ENCODE measurements at regions not wholly inside any gene's neighbourhood (a gene's known extent, or its start where the extent isn't known, plus 50 kb on each side); places are given as distances from the start of the nearest gene placed in this dataset.

GRCh38 chr5:117252566-117252965 is 677.9 kb upstream of the SEMA6A start:
- no peak for DNase-seq

- no peak for DNase-seq
Measured at GRCh38 chr5:117249086-117249815, 674.6 kb upstream of the SEMA6A start.

GRCh38 chr5:117246424-117246823 is 671.8 kb upstream of the SEMA6A start:
- no peak for DNase-seq

GRCh38 chr5:117245130-117245529 is 670.5 kb upstream of the SEMA6A start:
- no peak for DNase-seq

GRCh38 chr5:117242028-117242427 is 667.4 kb upstream of the SEMA6A start:
- no peak for DNase-seq

GRCh38 chr5:117236941-117237340 is 662.3 kb upstream of the SEMA6A start:
- no peak for DNase-seq

- no peak for DNase-seq
Measured at GRCh38 chr5:117235786-117236185, 661.2 kb upstream of the SEMA6A start.

GRCh38 chr5:117230375-117230774 is 655.8 kb upstream of the SEMA6A start:
- no peak for DNase-seq

GRCh38 chr5:117220730-117221129 is 646.1 kb upstream of the SEMA6A start:
- no peak for DNase-seq

GRCh38 chr5:117218789-117219188 is 644.2 kb upstream of the SEMA6A start:
- no peak for DNase-seq

GRCh38 chr5:117212866-117213265 is 638.2 kb upstream of the SEMA6A start:
- no peak for DNase-seq

GRCh38 chr5:117210796-117211195 is 636.2 kb upstream of the SEMA6A start:
- DNase-seq, result no peak

GRCh38 chr5:117209479-117209878 is 634.9 kb upstream of the SEMA6A start:
- DNase-seq, result no peak

- no peak for DNase-seq
Measured at GRCh38 chr5:117207088-117207668, 632.6 kb upstream of the SEMA6A start.

- DNase-seq, result no peak
Measured at GRCh38 chr5:117205894-117206293, 631.3 kb upstream of the SEMA6A start.

- no peak for DNase-seq
Measured at GRCh38 chr5:117204926-117205869, 630.6 kb upstream of the SEMA6A start.

- DNase-seq, result no peak
Measured at GRCh38 chr5:117204404-117204803, 629.8 kb upstream of the SEMA6A start.

GRCh38 chr5:117203584-117203983 is 629.0 kb upstream of the SEMA6A start:
- no peak for DNase-seq

GRCh38 chr5:117201001-117201400 is 626.4 kb upstream of the SEMA6A start:
- DNase-seq, result no peak

GRCh38 chr5:117195076-117195475 is 620.5 kb upstream of the SEMA6A start:
- DNase-seq, result no peak

- DNase-seq, result no peak
Measured at GRCh38 chr5:117191251-117191650, 616.6 kb upstream of the SEMA6A start.

- no peak for DNase-seq
Measured at GRCh38 chr5:117189784-117190183, 615.2 kb upstream of the SEMA6A start.

GRCh38 chr5:117188211-117188610 is 613.6 kb upstream of the SEMA6A start:
- DNase-seq, result no peak

- DNase-seq, result no peak
Measured at GRCh38 chr5:117186751-117187150, 612.1 kb upstream of the SEMA6A start.
